Transverse colon (tissue), 4 donors: ENCODE measurements at regions not wholly inside any gene's neighbourhood (a gene's known extent, or its start where the extent isn't known, plus 50 kb on each side); places are given as distances from the start of the nearest gene placed in this dataset.

ENCODE experiments used
- EP300 ChIP-seq: sonication (generic); formaldehyde crosslinking; IDR thresholded peaks from one replicate; pipeline ENCODE4 v1.6.1; 2017; ENCODE audit warnings: antibody characterized with exemption, low read depth
- POLR2A ChIP-seq: fragments of 450-650 bp; IDR thresholded peaks from one replicate; pipeline ENCODE4 v1.6.1; 2016; ENCODE audit warnings: antibody characterized with exemption, mild to moderate bottlenecking, moderate library complexity
- POLR2AphosphoS5 ChIP-seq, 3 donors: sonication (generic); formaldehyde crosslinking; IDR thresholded peaks; one replicate each; pipeline ENCODE4 v1.6.1; 2016; ENCODE audit warnings: antibody characterized with exemption in 3 of 3
- TF ChIP-seq, protein P1 (sequence below), 5 experiments: fragments of 200-600 bp in 3 of 5; fragments of 450-650 bp in 2 of 5; sonication (generic) in 3 of 5; IDR thresholded peaks; 1 replicate in 2 of 5; 2 replicates in 3 of 5; pipeline ENCODE4 v1.5.1; 2016 to 2017; ENCODE audit warnings: antibody characterized with exemption in 5 of 5, inconsistent platforms in 3 of 5, mild to moderate bottlenecking in 2 of 5, moderate library complexity in 1 of 5

DNA sequence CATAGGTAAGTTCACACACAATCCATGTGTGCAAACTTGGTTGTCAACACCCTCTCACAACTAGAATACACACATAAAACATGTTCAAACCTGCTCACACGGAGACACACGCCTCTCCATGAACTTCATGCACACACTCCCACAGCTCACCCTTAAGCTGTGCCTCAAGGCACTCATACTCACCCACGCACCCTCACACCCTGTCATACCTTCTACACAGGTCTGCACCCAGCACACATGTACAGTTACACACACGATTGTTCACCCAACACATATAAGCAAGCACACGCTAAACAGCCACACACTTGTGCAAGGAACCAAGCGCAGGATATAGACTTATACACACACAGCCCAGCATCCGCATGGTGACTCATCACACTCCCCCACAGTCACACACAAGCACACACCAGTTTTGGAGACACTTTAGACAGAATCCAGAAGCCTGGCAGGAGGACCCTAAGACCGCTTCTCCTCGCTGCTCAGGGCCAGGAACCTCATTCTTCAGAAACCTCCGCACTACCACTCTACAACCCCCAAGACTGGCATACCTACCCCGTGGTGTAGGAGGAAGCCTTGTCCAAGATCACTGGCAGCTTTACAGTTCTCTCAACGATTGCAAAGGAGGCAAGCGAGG, 58.7 kb upstream of the ZC3H12A start:
- TF ChIP-seq, protein P1, sequence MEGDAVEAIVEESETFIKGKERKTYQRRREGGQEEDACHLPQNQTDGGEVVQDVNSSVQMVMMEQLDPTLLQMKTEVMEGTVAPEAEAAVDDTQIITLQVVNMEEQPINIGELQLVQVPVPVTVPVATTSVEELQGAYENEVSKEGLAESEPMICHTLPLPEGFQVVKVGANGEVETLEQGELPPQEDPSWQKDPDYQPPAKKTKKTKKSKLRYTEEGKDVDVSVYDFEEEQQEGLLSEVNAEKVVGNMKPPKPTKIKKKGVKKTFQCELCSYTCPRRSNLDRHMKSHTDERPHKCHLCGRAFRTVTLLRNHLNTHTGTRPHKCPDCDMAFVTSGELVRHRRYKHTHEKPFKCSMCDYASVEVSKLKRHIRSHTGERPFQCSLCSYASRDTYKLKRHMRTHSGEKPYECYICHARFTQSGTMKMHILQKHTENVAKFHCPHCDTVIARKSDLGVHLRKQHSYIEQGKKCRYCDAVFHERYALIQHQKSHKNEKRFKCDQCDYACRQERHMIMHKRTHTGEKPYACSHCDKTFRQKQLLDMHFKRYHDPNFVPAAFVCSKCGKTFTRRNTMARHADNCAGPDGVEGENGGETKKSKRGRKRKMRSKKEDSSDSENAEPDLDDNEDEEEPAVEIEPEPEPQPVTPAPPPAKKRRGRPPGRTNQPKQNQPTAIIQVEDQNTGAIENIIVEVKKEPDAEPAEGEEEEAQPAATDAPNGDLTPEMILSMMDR (IDR thresholded peaks at IDR 0.05), result no peak
- TF ChIP-seq POLR2AphosphoS5 (IDR thresholded peaks at IDR 0.05) (no peak), EP300 (no peak), POLR2A (no peak)
